ENCODE measurements at regions not wholly inside any gene's neighbourhood (a gene's known extent, or its start where the extent isn't known, plus 50 kb on each side); places are given as distances from the start of the nearest gene placed in this dataset.

- Histone ChIP-seq H3K4me3 (ENCODE audit: low read length) (no peak overlapping the region), H3F3A (ENCODE audit: insufficient read depth, low read length, poor library complexity, severe bottlenecking) (no peaks in the 10 kb centered on the region), H3K79me2 (replicated peaks; ENCODE audit: insufficient read depth, low read length) (no peaks in the 10 kb centered on the region), H3K9me3 (ENCODE audit: low read length) (no peaks in the 10 kb centered on the region), H3K27ac (ENCODE audit: low read length) (no peak overlapping the region), H3K9me2 (ENCODE audit: insufficient read depth, low read length) (no peaks in the 10 kb centered on the region), H2AFZ (ENCODE audit: low read depth, low read length) (no peak overlapping the region), H3K9ac (ENCODE audit: low read length) (no peak overlapping the region), H3K27me3 (ENCODE audit: insufficient read depth, low read depth, low read length) (no peaks in the 10 kb centered on the region), H3K36me3 (ENCODE audit: insufficient read depth, low read length) (no peaks in the 10 kb centered on the region), H4K20me1 (ENCODE audit: insufficient read depth) (no peaks in the 10 kb centered on the region), H3K4me2 (ENCODE audit: low read length) (no peak overlapping the region)
- TF ChIP-seq POLR2AphosphoS5 (IDR thresholded peaks at IDR 0.05) (no peak), EP300 (conservative IDR thresholded peaks at IDR 0.05; ENCODE audit: poor library complexity, severe bottlenecking) (no peak), RAD21 (conservative IDR thresholded peaks at IDR 0.05) (no peak), CTCF (IDR thresholded peaks at IDR 0.05; ENCODE audit: poor library complexity, severe bottlenecking) (no peak), TAF1 (IDR thresholded peaks at IDR 0.05; ENCODE audit: low read depth) (no peak), SMC3 (conservative IDR thresholded peaks at IDR 0.05; ENCODE audit: poor library complexity) (no peak), MXI1 (conservative IDR thresholded peaks at IDR 0.05; ENCODE audit: poor library complexity, severe bottlenecking) (no peak), REST (IDR thresholded peaks at IDR 0.05; ENCODE audit: borderline replicate concordance) (no peak), EZH2 (IDR thresholded peaks at IDR 0.05; ENCODE audit: borderline replicate concordance, insufficient read depth, low read length, poor library complexity, severe bottlenecking) (no peak)
These were observed 283.1 kb downstream of the NFKBIZ start for GRCh38 chr3:102132370-102132769.

DNA sequence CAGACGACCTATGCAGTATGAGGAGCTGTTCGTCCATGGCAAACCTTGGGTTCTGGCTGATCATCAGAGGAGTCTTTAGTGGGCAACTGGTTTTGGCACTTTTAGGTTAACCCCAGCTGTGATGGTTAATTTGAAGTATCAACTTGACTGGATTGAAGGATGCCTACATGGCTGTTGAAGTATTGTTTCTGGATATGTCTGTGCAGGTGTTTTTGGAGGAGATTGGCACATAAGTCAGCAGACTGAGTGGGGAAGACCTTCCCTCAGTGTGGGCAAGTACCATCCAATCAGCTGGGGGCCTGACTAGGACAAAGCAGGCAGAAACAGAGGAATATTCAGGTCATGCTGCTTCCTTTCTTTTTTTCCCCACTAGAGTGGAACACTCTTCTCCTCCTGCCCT is 284.1 kb downstream of the NFKBIZ start:
- Histone ChIP-seq H3K9ac (ENCODE audit: low read length) (no peak overlapping the region), H3K27ac (ENCODE audit: low read length) (no peak overlapping the region), H3K36me3 (ENCODE audit: insufficient read depth, low read length) (no peaks in the 10 kb centered on the region), H3K9me2 (ENCODE audit: insufficient read depth, low read length) (no peaks in the 10 kb centered on the region), H3K4me2 (ENCODE audit: low read length) (no peak overlapping the region), H3K9me3 (ENCODE audit: low read length) (no peaks in the 10 kb centered on the region), H3F3A (ENCODE audit: insufficient read depth, low read length, poor library complexity, severe bottlenecking) (no peaks in the 10 kb centered on the region), H4K20me1 (ENCODE audit: insufficient read depth) (no peaks in the 10 kb centered on the region), H3K79me2 (replicated peaks; ENCODE audit: insufficient read depth, low read length) (no peaks in the 10 kb centered on the region), H3K27me3 (ENCODE audit: insufficient read depth, low read depth, low read length) (no peaks in the 10 kb centered on the region), H2AFZ (ENCODE audit: low read depth, low read length) (no peak overlapping the region), H3K4me3 (ENCODE audit: low read length) (no peak overlapping the region)
- TF ChIP-seq MXI1 (conservative IDR thresholded peaks at IDR 0.05; ENCODE audit: poor library complexity, severe bottlenecking): no peak
- TF ChIP-seq CTCF (IDR thresholded peaks at IDR 0.05; ENCODE audit: poor library complexity, severe bottlenecking): no peak
- TF ChIP-seq RAD21 (conservative IDR thresholded peaks at IDR 0.05): no peak
- no peak for TF ChIP-seq EP300 (conservative IDR thresholded peaks at IDR 0.05; ENCODE audit: poor library complexity, severe bottlenecking)
- TF ChIP-seq SMC3 (conservative IDR thresholded peaks at IDR 0.05; ENCODE audit: poor library complexity): no peak
- no peak for TF ChIP-seq REST (IDR thresholded peaks at IDR 0.05; ENCODE audit: borderline replicate concordance)
- TF ChIP-seq EZH2 (IDR thresholded peaks at IDR 0.05; ENCODE audit: borderline replicate concordance, insufficient read depth, low read length, poor library complexity, severe bottlenecking): no peak
- no peak for TF ChIP-seq TAF1 (IDR thresholded peaks at IDR 0.05; ENCODE audit: low read depth)
- TF ChIP-seq POLR2AphosphoS5 (IDR thresholded peaks at IDR 0.05): no peak
